ENCODE measurements at regions not wholly inside any gene's neighbourhood (a gene's known extent, or its start where the extent isn't known, plus 50 kb on each side); places are given as distances from the start of the nearest gene placed in this dataset.

GRCh38 chr2:217077831-217078407, 218.1 kb upstream of the TNP1 start:
- no peak overlapping the region for H3K4me3 ChIP-seq (ENCODE audit: low read depth, low read length)
- no peak for DNase-seq (ENCODE audit: low read depth, low spot score)
- in situ Hi-C loops (cut with HindIII; ENCODE audit: low sequenced_read_pairs) = no loop called here
- TF ChIP-seq, protein P1, sequence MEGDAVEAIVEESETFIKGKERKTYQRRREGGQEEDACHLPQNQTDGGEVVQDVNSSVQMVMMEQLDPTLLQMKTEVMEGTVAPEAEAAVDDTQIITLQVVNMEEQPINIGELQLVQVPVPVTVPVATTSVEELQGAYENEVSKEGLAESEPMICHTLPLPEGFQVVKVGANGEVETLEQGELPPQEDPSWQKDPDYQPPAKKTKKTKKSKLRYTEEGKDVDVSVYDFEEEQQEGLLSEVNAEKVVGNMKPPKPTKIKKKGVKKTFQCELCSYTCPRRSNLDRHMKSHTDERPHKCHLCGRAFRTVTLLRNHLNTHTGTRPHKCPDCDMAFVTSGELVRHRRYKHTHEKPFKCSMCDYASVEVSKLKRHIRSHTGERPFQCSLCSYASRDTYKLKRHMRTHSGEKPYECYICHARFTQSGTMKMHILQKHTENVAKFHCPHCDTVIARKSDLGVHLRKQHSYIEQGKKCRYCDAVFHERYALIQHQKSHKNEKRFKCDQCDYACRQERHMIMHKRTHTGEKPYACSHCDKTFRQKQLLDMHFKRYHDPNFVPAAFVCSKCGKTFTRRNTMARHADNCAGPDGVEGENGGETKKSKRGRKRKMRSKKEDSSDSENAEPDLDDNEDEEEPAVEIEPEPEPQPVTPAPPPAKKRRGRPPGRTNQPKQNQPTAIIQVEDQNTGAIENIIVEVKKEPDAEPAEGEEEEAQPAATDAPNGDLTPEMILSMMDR (IDR thresholded peaks at IDR 0.05; ENCODE audit: low read depth, low read length) = no peak

GRCh38 chr2:217076657-217077232, 216.9 kb upstream of the TNP1 start:
- DNase-seq (ENCODE audit: low read depth, low spot score) = no peak
- no peak overlapping the region for H3K4me3 ChIP-seq (ENCODE audit: low read depth, low read length)
- TF ChIP-seq, protein P1 (IDR thresholded peaks at IDR 0.05; ENCODE audit: low read depth, low read length) = no peak
- in situ Hi-C loops (cut with HindIII; ENCODE audit: low sequenced_read_pairs) = no loop called here

GRCh38 chr2:217076058-217076435, 216.2 kb upstream of the TNP1 start:
- no peak overlapping the region for H3K4me3 ChIP-seq (ENCODE audit: low read depth, low read length)
- DNase-seq (ENCODE audit: low read depth, low spot score) = no peak
- in situ Hi-C loops (cut with HindIII; ENCODE audit: low sequenced_read_pairs) = no loop called here
- TF ChIP-seq, protein P1 (IDR thresholded peaks at IDR 0.05; ENCODE audit: low read depth, low read length) = no peak

- TF ChIP-seq, protein P1 (IDR thresholded peaks at IDR 0.05; ENCODE audit: low read depth, low read length) = no peak
- in situ Hi-C loops (cut with HindIII; ENCODE audit: low sequenced_read_pairs) = no loop called here
- DNase-seq (ENCODE audit: low read depth, low spot score) = peak; percentile 55
- H3K4me3 ChIP-seq (ENCODE audit: low read depth, low read length) = no peak overlapping the region
Observed at GRCh38 chr2:217075268-217076057, 215.6 kb upstream of the TNP1 start.

DNA sequence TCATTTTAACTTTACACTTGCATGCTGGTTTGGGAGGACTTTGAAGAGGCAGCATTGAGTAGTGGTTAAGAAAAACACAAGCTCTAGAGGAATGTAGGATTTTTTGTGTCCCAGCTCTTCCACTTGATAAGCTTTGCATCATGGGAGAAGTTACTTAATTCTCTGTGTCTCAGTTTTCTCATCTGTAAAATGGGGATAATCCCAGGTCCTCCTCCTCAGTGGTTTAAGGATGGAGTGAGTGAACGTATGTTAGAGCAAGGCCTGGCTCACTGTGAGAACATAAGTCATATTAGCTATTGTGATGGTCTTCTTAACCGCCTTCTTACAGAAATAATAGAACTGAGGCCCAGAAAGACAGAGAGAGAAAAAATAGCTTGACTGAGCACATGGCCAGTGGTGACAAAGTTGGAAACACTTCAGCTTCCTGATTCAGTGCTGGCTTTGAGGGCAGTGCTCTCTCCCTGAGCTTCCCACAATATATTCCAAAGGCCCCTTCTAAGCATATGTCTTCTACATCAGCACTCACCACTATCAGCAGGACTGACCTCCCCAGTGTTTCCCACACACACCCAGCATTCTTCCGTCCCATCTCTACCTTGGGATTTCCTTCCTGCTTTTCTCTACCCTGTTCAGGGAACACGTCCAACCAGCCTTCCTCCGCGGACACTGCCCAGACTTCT, 214.9 kb upstream of the TNP1 start:
- peak; percentile 50 for DNase-seq (ENCODE audit: low read depth, low spot score)
- H3K4me3 ChIP-seq (ENCODE audit: low read depth, low read length) = no peak overlapping the region
- in situ Hi-C loops (cut with HindIII; ENCODE audit: low sequenced_read_pairs) = no loop called here
- TF ChIP-seq, protein P1 (IDR thresholded peaks at IDR 0.05; ENCODE audit: low read depth, low read length) = no peak

DNA sequence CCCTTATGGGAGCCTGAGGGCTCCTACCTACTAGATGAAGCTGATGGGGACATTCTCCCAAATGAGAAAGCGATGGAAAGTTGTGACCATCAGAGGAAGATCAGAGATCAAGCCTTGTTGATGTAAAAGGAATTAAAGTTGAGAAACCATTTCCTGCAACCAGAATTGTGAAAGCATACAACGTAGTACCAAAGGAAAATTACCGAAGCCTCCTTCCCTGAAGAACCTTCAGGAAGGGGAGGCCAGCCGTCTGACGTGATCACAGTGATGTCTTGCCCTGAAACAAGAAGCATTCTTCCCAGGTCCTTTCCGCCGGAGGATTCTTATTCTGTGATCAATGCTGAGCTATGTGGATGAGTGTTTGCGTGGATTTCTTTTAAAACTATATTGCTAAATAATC, 211.6 kb upstream of the TNP1 start:
- no peak overlapping the region for H3K4me3 ChIP-seq (ENCODE audit: low read depth, low read length)
- DNase-seq (ENCODE audit: low read depth, low spot score) = no peak
- in situ Hi-C loops (cut with HindIII; ENCODE audit: low sequenced_read_pairs) = no loop called here
- TF ChIP-seq, protein P1 (IDR thresholded peaks at IDR 0.05; ENCODE audit: low read depth, low read length) = no peak

All from astrocyte of the spinal cord (primary cell).